ENCODE measurements at regions not wholly inside any gene's neighbourhood (a gene's known extent, or its start where the extent isn't known, plus 50 kb on each side); places are given as distances from the start of the nearest gene placed in this dataset.

DNA sequence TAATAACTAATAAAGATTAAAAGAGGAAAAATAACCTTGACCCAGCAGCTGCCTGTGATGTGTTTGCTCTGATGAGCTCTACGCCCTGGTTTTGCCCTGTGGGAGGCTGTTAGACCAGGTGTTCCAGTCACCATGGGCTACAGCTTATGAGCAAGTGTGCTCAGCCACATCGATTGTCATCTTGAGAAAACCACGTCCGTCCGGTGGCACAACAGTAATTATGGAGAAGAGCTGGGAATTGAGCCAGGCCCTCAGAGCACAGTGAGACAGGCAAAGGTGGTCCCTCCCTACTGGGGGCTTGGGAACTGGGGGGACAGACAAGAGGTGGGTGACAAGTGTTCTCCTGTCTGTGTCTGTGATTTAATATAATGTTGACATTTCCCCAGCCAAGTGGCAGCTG, 420.5 kb downstream of the MATN1 start (continued):
- TF ChIP-seq, protein P1, sequence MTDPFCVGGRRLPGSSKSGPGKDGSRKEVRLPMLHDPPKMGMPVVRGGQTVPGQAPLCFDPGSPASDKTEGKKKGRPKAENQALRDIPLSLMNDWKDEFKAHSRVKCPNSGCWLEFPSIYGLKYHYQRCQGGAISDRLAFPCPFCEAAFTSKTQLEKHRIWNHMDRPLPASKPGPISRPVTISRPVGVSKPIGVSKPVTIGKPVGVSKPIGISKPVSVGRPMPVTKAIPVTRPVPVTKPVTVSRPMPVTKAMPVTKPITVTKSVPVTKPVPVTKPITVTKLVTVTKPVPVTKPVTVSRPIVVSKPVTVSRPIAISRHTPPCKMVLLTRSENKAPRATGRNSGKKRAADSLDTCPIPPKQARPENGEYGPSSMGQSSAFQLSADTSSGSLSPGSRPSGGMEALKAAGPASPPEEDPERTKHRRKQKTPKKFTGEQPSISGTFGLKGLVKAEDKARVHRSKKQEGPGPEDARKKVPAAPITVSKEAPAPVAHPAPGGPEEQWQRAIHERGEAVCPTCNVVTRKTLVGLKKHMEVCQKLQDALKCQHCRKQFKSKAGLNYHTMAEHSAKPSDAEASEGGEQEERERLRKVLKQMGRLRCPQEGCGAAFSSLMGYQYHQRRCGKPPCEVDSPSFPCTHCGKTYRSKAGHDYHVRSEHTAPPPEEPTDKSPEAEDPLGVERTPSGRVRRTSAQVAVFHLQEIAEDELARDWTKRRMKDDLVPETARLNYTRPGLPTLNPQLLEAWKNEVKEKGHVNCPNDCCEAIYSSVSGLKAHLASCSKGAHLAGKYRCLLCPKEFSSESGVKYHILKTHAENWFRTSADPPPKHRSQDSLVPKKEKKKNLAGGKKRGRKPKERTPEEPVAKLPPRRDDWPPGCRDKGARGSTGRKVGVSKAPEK (CRISPR knock-in tag; IDR thresholded peaks at IDR 0.05; ENCODE audit: borderline replicate concordance) = no peak

DNA sequence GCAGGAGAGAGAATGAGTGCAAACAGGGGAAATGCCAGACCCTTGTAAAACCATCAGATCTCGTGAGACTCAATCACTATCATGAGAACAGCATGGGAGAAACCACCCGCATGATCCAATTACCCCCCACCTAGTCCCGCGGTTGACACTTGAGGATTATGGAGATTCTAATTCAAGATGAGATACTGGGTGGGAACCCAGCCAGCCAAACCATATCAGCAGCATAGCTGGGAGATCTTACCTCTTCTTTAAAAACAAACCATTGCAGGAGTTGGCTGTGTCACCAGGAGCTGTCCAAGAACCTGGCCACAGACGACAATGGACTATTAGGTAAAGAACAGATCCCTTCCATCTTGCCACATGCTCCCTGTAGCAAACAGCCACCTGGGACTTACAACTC, 422.7 kb downstream of the MATN1 start:
- Histone ChIP-seq H3K27me3 (ENCODE audit: control insufficient read depth in 1 of 2, insufficient read depth in 2 of 2, low read length in 2 of 2) (no peaks in the 10 kb centered on the region), H3K4me3 (replicated peaks in 1 of 3; ENCODE audit: insufficient read depth in 1 of 3, low read depth in 2 of 3, low read length in 3 of 3) (no peak overlapping the region), H3K4me2 (ENCODE audit: low read depth, low read length) (no peak overlapping the region), H3K4me1 (ENCODE audit: insufficient read depth, low read length) (no peaks in the 10 kb centered on the region), H3K36me3 (replicated peaks in 1 of 2; ENCODE audit: control insufficient read depth in 1 of 2, insufficient read depth in 2 of 2, low read length in 2 of 2) (no peaks in the 10 kb centered on the region), H3K9me3 (ENCODE audit: low read length) (no peaks in the 10 kb centered on the region), H3K79me2 (ENCODE audit: insufficient read depth, low read length) (no peaks in the 10 kb centered on the region), H3K9ac (ENCODE audit: insufficient read depth, low read depth, low read length) (no peak overlapping the region), H3K27ac (ENCODE audit: extremely low read length, insufficient read depth, low read length) (no peak overlapping the region), H2AFZ (ENCODE audit: low read length) (no peak overlapping the region), H4K20me1 (ENCODE audit: insufficient read depth, low read length) (no peaks in the 10 kb centered on the region)
- DNase-seq (ENCODE audit: low spot score) (no peak), ATAC-seq (no peak), FAIRE-seq (no peak)
- CTCF ChIA-PET (ENCODE audit: low intra/inter-chr PET ratio, low total read pairs) = no interaction called here
- POLR2A ChIA-PET = no interaction called here
- in situ Hi-C loops (cut with HindIII; ENCODE audit: extremely low pct_ligation_motif_present, low pct_unique_long_range_greater_than_20kb) = no loop called here
- intact Hi-C loops (cut with micrococcal nuclease; ENCODE audit: unreplicated experiment) = no loop called here
- 0% methylated on average over 5 of the region's 5 CpGs for WGBS (ENCODE audit: low lambda C conversion rate)
- no TSS peak for BruUV-seq (replicated peaks)
- TF ChIP-seq ADNP (CRISPR knock-in tag; IDR thresholded peaks at IDR 0.05) (no peak), ZNF619 (CRISPR knock-in tag; IDR thresholded peaks at IDR 0.05) (no peak), POGZ (CRISPR knock-in tag; IDR thresholded peaks at IDR 0.05) (no peak), CEBPG (CRISPR knock-in tag; IDR thresholded peaks at IDR 0.05) (no peak), ZBTB33 (CRISPR knock-in tag; IDR thresholded peaks at IDR 0.05) (no peak), ZNF496 (CRISPR knock-in tag; IDR thresholded peaks at IDR 0.05; ENCODE audit: insufficient replicate concordance) (no peak), ZNF768 (CRISPR knock-in tag; IDR thresholded peaks at IDR 0.05) (no peak), ZNF780A (CRISPR knock-in tag; IDR thresholded peaks at IDR 0.05) (no peak), BHLHE40 (IDR thresholded peaks at IDR 0.05; ENCODE audit: low read length) (no peak), PLRG1 (conservative IDR thresholded peaks at IDR 0.05) (no peak), SRSF4 (IDR thresholded peaks at IDR 0.05; ENCODE audit: low read depth, low read length, poor library complexity, severe bottlenecking) (no peak), TAF1 (CRISPR knock-in tag; IDR thresholded peaks at IDR 0.05) (no peak), GTF3A (CRISPR knock-in tag; conservative IDR thresholded peaks at IDR 0.05) (no peak), ZNF614 (CRISPR knock-in tag; IDR thresholded peaks at IDR 0.05; ENCODE audit: borderline replicate concordance) (no peak), DDIT3 (CRISPR knock-in tag; IDR thresholded peaks at IDR 0.05) (no peak), CENPX (CRISPR knock-in tag; IDR thresholded peaks at IDR 0.05) (no peak), IKZF4 (CRISPR knock-in tag; IDR thresholded peaks at IDR 0.05; ENCODE audit: borderline replicate concordance, low read depth, not compliant biosample characterization) (no peak)
- TF ChIP-seq, protein P2, sequence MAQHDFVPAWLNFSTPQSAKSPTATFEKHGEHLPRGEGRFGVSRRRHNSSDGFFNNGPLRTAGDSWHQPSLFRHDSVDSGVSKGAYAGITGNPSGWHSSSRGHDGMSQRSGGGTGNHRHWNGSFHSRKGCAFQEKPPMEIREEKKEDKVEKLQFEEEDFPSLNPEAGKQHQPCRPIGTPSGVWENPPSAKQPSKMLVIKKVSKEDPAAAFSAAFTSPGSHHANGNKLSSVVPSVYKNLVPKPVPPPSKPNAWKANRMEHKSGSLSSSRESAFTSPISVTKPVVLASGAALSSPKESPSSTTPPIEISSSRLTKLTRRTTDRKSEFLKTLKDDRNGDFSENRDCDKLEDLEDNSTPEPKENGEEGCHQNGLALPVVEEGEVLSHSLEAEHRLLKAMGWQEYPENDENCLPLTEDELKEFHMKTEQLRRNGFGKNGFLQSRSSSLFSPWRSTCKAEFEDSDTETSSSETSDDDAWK (CRISPR knock-in tag; IDR thresholded peaks at IDR 0.05) = no peak
